IPS-18a (cell line): ENCODE measurements at regions not wholly inside any gene's neighbourhood (a gene's known extent, or its start where the extent isn't known, plus 50 kb on each side); places are given as distances from the start of the nearest gene placed in this dataset.

ENCODE experiments used
- H3K27ac ChIP-seq: one replicate; pipeline ENCODE4 v1.5.1; 2013; ENCODE audit warnings: low read length
- H3K27me3 ChIP-seq: one replicate; pipeline ENCODE4 v1.6.1; 2013; ENCODE audit warnings: mild to moderate bottlenecking, low read length; ENCODE audit not compliant: control insufficient read depth, insufficient read depth
- H3K36me3 ChIP-seq: one replicate; pipeline ENCODE4 v1.6.1; 2013; ENCODE audit warnings: low read depth, low read length; ENCODE audit not compliant: control insufficient read depth
- H3K4me1 ChIP-seq: one replicate; pipeline ENCODE4 v1.6.1; 2013; ENCODE audit warnings: low read depth, low read length; ENCODE audit not compliant: control insufficient read depth
- H3K4me3 ChIP-seq: one replicate; pipeline ENCODE4 v1.5.1; 2013; ENCODE audit warnings: low read length
- H3K9ac ChIP-seq: one replicate; pipeline ENCODE4 v1.6.1; 2013; ENCODE audit warnings: mild to moderate bottlenecking, low read length, moderate library complexity
- H3K9me3 ChIP-seq: one replicate; pipeline ENCODE4 v1.6.1; 2013; ENCODE audit warnings: low read depth, low read length; ENCODE audit not compliant: control insufficient read depth

DNA sequence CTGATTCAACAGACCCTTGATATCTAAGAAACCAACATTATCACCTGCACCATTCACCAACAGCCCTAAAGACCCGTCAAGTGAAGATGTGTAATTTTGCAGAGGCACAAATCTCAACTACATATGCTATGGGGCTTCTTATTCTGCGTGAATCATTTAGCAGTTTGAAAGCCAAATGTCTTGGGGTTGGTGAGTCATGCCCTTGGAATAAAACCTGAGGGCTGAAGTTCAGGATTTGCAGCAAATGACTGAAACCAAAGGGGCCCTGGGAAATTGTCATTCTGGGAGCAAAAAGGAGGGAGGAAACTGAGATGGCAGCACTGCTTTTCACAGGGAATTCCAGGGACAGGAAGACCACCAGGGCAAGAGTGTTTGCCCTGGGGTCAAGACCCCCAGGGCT is 79.2 kb upstream of the TNR start:
- no peak overlapping the region for H3K9ac ChIP-seq

DNA sequence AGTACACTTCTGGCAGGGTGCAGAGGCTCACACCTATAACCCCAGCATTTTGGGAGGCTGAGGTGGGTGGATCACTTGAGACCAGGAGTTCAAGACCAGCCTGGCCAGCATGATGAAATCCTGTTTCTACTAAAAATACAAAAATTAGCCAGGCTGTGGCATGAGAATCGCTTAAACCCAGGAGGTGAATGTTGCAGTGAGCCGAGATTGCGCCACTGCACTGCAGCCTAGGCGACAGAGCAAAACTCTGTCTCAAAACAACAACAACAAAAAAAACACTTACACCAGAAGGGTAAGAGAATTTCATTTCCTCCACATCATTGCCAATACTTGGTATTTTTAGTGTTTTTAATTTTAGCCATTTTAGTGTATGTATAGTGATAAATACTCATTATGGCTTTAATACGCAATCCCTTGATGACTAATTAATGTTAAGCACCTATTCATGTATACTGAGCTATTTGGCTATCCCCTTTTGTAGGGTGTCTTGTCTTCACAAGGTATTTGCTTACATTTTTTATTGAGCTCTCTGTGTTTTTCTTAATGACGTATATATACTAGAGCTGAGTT is 77.1 kb upstream of the TNR start:
- no peak overlapping the region for H3K4me3 ChIP-seq
- no peak overlapping the region for H3K9ac ChIP-seq
- no peaks in the 10 kb centered on the region for H3K36me3 ChIP-seq
- H3K4me1 ChIP-seq = no peaks in the 10 kb centered on the region
- peaks cover 4% of the 10 kb centered on the region for H3K9me3 ChIP-seq
- no peaks in the 10 kb centered on the region for H3K27me3 ChIP-seq
- no peak overlapping the region for H3K27ac ChIP-seq

More for the DNA sequence above, 79.2 kb upstream of the TNR start:
- Histone ChIP-seq H3K36me3 (no peaks in the 10 kb centered on the region), H3K9me3 (peaks cover 4% of the 10 kb centered on the region), H3K4me1 (no peaks in the 10 kb centered on the region), H3K27me3 (no peaks in the 10 kb centered on the region), H3K4me3 (no peak overlapping the region), H3K27ac (no peak overlapping the region)

DNA sequence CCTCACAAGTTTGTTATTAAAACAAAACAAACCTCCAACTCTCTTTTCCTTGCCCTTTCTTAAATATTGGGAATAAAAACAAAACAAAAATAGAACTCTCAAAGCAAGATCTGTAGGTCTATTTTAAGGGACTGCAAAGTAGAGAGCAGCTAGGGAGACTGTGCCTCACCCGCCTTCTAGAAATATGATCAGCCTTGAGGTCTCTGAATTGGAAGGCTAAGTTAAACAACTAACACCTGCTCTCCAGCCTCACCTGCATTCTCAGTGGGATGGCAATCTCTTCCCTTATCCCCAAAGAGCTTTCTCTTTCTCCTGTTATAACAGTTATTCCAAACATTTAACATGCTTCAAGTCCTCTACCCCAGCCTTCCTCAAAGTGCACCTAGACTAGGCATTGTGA is 75.5 kb upstream of the TNR start:
- Histone ChIP-seq H3K9ac (no peak overlapping the region), H3K27ac (no peak overlapping the region), H3K27me3 (no peaks in the 10 kb centered on the region), H3K36me3 (no peaks in the 10 kb centered on the region), H3K9me3 (peaks cover 4% of the 10 kb centered on the region), H3K4me3 (no peak overlapping the region), H3K4me1 (no peaks in the 10 kb centered on the region)

DNA sequence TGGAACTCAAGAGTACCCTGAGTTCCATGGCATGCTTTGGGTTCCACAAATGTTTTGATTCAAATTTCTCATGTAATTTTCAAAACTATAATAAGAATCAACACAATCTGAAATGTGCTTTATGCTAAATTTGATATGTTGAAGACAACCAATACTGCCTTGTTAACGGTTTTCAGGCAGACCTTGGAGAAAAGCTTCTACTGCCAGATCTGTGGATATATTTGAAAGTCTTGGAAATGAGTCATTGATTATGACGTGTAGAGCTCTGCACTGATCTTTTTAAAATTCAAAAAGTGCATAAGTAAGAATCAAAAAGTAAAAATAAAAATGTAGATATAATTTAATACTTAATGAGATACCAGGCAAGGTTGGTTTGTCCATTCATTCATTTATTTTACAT is 74.0 kb upstream of the TNR start:
- no peaks in the 10 kb centered on the region for H3K4me1 ChIP-seq
- no peak overlapping the region for H3K27ac ChIP-seq
- peaks cover 4% of the 10 kb centered on the region for H3K9me3 ChIP-seq
- H3K4me3 ChIP-seq = no peak overlapping the region
- no peak overlapping the region for H3K9ac ChIP-seq
- H3K36me3 ChIP-seq = no peaks in the 10 kb centered on the region
- H3K27me3 ChIP-seq = no peaks in the 10 kb centered on the region

DNA sequence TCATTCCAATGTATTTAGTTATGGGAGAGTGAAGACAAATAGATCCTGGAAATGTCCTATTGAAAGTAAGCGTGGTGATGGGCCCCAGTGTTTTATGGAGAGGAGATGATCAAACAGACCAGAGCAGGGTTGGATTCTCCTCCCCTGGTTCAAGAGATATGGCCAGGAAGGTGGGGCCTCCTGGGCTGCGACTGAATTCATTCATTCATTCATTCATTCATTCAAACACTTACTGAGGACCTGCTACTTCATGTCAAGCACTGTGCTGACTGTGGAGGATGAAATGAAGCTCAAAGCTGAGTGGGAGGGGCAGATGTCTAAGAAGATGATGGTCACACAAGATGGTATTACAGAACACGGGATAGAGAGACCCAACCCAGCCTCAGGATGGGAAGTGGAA is 71.5 kb upstream of the TNR start:
- H3K9ac ChIP-seq = no peak overlapping the region
- no peak overlapping the region for H3K27ac ChIP-seq
- H3K4me1 ChIP-seq = no peaks in the 10 kb centered on the region
- H3K9me3 ChIP-seq = no peaks in the 10 kb centered on the region
- no peak overlapping the region for H3K4me3 ChIP-seq
- no peaks in the 10 kb centered on the region for H3K27me3 ChIP-seq
- H3K36me3 ChIP-seq = no peaks in the 10 kb centered on the region

DNA sequence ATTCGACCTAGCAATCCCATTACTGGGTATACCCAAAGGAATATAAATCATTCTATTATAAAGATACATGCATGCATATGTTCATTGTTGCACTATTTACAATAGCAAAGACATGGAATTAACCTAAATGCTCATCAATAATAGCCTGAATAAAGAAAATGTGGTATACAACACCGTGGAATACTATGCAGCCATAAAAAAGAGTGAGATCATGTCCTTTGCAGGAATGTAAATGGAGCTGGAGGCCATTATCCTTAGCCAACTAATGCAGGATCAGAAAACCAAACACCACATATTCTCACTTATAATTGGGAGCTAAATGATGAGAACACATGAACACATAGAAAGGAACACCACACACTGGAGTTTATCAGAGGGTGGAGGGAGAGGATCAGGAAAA is 69.5 kb upstream of the TNR start:
- Histone ChIP-seq H3K9ac (no peak overlapping the region), H3K36me3 (no peaks in the 10 kb centered on the region), H3K4me3 (no peak overlapping the region), H3K27me3 (no peaks in the 10 kb centered on the region), H3K9me3 (no peaks in the 10 kb centered on the region), H3K27ac (no peak overlapping the region), H3K4me1 (peaks cover 13% of the 10 kb centered on the region)

DNA sequence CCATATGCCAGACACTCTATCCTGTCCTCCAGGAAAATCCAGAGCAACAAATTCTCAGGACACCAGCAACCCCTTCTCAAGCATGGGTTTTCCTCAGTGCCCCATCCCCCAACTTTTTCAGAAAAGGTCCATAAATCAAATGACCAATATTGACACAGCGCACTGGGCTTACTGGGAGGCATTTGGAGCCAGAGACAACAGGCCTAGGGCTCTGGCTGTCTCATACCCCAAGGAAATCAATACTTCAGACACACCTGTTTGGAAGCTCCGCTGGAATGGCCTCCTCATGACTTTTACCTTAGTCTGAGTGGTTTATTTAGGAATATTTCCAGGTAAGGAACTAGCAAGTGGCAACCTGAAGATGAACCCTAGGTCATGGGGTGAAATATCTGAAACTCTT is 66.9 kb upstream of the TNR start:
- no peaks in the 10 kb centered on the region for H3K36me3 ChIP-seq
- no peak overlapping the region for H3K9ac ChIP-seq
- H3K4me1 ChIP-seq = peaks cover 13% of the 10 kb centered on the region
- no peak overlapping the region for H3K4me3 ChIP-seq
- no peaks in the 10 kb centered on the region for H3K9me3 ChIP-seq
- H3K27ac ChIP-seq = no peak overlapping the region
- H3K27me3 ChIP-seq = no peaks in the 10 kb centered on the region

DNA sequence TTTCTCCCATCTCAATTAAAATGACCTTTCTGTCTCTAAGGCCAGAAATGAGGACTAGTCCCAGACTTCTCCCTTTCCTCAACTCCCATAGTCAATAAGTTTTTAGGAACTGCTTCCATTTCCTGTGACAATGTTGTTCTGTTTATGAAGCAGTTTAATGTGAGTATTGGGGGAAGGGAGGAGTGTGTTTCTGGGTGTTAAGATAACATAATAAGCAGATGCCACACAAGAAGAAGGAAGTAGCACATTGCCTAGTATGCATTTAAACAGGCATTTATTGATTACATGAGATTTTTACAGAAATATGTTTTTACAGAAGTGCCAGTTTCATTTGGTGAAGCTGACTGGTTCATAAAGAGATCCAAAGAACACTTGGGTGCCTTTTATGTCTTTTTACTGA is 65.6 kb upstream of the TNR start:
- no peaks in the 10 kb centered on the region for H3K27me3 ChIP-seq
- no peaks in the 10 kb centered on the region for H3K9me3 ChIP-seq
- no peak overlapping the region for H3K27ac ChIP-seq

DNA sequence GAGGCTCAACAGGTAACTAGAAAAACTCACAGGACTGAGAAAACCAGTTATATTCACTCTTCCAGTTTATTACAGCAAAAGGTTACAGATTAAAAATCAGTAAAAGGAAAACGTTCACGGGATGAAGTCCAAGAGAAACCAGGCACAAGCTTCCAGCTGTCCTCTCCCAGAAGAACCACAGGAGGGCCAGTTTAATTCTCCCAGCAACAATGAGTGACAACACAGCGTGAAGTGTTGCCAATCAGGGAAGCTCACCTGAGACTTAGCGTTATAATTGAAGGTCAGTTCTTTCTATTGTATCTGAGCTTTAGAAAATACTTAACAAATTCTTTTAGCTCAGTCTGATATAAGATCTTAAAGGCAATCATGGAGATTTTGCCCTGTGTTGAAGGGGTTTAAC is 65.2 kb upstream of the TNR start:
- Histone ChIP-seq H3K36me3 (no peaks in the 10 kb centered on the region), H3K9ac (no peak overlapping the region), H3K27me3 (no peaks in the 10 kb centered on the region), H3K9me3 (no peaks in the 10 kb centered on the region), H3K4me1 (peaks cover 13% of the 10 kb centered on the region), H3K4me3 (no peak overlapping the region), H3K27ac (no peak overlapping the region)

More for the DNA sequence above, 65.6 kb upstream of the TNR start:
- peaks cover 13% of the 10 kb centered on the region for H3K4me1 ChIP-seq
- H3K4me3 ChIP-seq = no peak overlapping the region
- no peaks in the 10 kb centered on the region for H3K36me3 ChIP-seq
- no peak overlapping the region for H3K9ac ChIP-seq

DNA sequence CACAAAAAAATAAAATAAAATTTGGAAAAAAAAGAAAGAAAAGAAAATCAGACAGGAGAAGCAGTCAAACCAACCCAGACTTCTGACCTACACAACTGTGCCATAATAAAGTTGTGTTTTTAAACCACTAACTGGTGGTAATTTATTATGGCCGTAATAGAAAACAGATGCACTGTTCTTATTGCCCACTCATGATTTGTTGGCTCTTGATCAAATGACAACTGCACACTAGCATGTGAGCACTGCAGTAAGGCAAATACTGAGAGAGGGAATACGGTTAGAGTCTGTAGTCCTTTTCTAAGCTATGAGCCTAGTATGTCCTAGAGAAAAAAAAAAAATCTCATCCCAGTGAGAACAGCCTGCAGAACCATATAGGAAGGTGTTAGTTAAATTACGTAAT is 61.2 kb upstream of the TNR start:
- Histone ChIP-seq H3K4me3 (no peak overlapping the region), H3K9ac (no peak overlapping the region), H3K27me3 (no peaks in the 10 kb centered on the region), H3K4me1 (peaks cover 13% of the 10 kb centered on the region), H3K36me3 (no peaks in the 10 kb centered on the region), H3K27ac (no peak overlapping the region), H3K9me3 (no peaks in the 10 kb centered on the region)

DNA sequence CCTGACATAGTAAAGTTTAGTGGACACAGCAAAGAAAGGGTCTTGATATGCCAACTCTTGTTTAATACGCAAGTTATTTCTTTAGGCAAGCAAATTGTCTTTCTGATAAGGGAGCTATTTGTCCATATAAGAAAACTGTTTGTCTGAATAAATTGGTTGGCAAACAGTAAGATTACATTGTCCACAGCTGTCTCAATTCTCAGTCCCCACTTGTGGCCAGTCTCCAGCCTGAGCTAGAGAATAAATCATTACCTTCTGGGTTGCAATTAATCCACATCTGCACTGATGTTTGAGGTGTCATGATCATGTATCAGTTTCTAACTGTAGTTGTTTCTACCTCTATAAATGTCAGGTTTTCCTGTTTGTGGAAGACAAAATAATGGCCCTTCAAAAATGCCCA is 60.0 kb upstream of the TNR start:
- H3K9ac ChIP-seq = no peak overlapping the region
- H3K27ac ChIP-seq = no peak overlapping the region
- no peaks in the 10 kb centered on the region for H3K36me3 ChIP-seq
- H3K9me3 ChIP-seq = no peaks in the 10 kb centered on the region
- no peak overlapping the region for H3K4me3 ChIP-seq
- peaks cover 2% of the 10 kb centered on the region for H3K4me1 ChIP-seq
- no peaks in the 10 kb centered on the region for H3K27me3 ChIP-seq

DNA sequence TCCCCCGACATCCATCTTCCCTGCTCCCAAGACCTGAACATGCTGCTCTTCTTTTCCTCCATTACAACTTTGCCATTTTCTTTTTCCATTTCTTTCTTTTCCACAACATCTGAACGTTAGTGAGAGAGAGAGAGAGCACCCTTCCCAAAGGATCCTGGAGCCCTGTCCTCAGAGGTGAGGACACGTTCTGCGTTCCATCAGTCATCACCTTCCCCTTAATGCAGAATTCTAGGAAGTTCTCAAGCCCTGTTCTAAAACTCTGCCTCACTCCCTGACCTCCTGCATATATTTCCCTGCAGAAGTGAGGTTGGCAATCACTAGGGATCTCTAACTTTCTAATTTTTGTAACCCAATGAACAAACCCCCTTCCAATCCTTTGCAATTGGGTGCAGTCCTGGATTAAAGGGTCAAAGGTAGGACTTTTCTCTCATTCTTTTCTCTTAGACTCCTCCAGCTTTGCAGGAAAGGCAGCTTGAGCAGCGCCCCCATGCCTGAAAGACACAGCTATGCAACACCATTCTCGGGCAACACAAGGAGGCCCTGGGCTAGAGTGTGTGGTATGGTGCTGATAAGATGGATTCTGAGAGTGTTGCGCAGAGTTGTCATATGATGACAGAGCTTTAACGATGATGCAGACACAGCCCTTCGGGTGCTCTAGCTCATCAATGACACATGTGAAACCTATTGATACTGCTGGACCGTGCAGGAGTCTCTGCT is 59.2 kb upstream of the TNR start:
- no peak overlapping the region for H3K27ac ChIP-seq
- no peaks in the 10 kb centered on the region for H3K27me3 ChIP-seq
- H3K4me3 ChIP-seq = no peak overlapping the region
- no peak overlapping the region for H3K9ac ChIP-seq
- peaks cover 6% of the 10 kb centered on the region for H3K4me1 ChIP-seq
- H3K9me3 ChIP-seq = no peaks in the 10 kb centered on the region
- no peaks in the 10 kb centered on the region for H3K36me3 ChIP-seq
